Keratinocyte (primary cell): ENCODE measurements at regions not wholly inside any gene's neighbourhood (a gene's known extent, or its start where the extent isn't known, plus 50 kb on each side); places are given as distances from the start of the nearest gene placed in this dataset.

Experiments
- DNase-seq: peaks from one replicate; pipeline ENCODE4 v3.0.0-alpha.2; 2011; ENCODE audit warnings: low read depth, missing footprints, low spot score
- FAIRE-seq: peaks from 2 replicates; lab custom pipeline; 2011; peaks lifted over from hg19 to GRCh38; lab: Jason Lieb, UNC
- H2AFZ ChIP-seq: 2 replicates; pipeline ENCODE4 v1.6.0; 2012; ENCODE audit warnings: low read length, control low read depth, inconsistent platforms; ENCODE audit not compliant: control insufficient read depth
- H3K27ac ChIP-seq: 2 replicates; pipeline ENCODE4 v1.5.1; 2011; ENCODE audit warnings: low read length; ENCODE audit not compliant: control insufficient read depth, insufficient read depth
- H3K27me3 ChIP-seq: 3 replicates; pipeline ENCODE4 v1.6.0; 2011; ENCODE audit warnings: low read length; ENCODE audit not compliant: control insufficient read depth, insufficient read depth; ENCODE audit errors: extremely low read depth
- H3K36me3 ChIP-seq, 2 experiments: 2 replicates in 1 of 2; 3 replicates in 1 of 2; pipeline ENCODE4 v1.5.1; 2011; ENCODE audit warnings: low read length in 2 of 2, mild to moderate bottlenecking in 1 of 2; ENCODE audit not compliant: control insufficient read depth in 2 of 2, insufficient read depth in 2 of 2; ENCODE audit errors: extremely low read depth in 1 of 2
- H3K4me1 ChIP-seq: 3 replicates; pipeline ENCODE4 v1.5.1; 2011; ENCODE audit warnings: low read length; ENCODE audit not compliant: control insufficient read depth, insufficient read depth; ENCODE audit errors: extremely low read depth
- H3K4me2 ChIP-seq: 3 replicates; pipeline ENCODE4 v1.6.0; 2011; ENCODE audit warnings: low read depth, low read length; ENCODE audit not compliant: control insufficient read depth, insufficient read depth; ENCODE audit errors: extremely low read depth
- H3K4me3 ChIP-seq, 3 experiments: fragments of 200-600 bp in 1 of 3; sonication (generic) in 1 of 3; 2 replicates in 2 of 3; 3 replicates in 1 of 3; pipeline ENCODE4 v1.5.1; 2011 to 2016; ENCODE audit warnings: low read length in 3 of 3, mild to moderate bottlenecking in 3 of 3, control low read depth in 2 of 3, inconsistent platforms in 1 of 3, low read depth in 1 of 3, mixed read lengths in 1 of 3, mixed run types in 1 of 3, moderate library complexity in 1 of 3; ENCODE audit not compliant: control insufficient read depth in 2 of 3, insufficient read depth in 2 of 3; ENCODE audit errors: extremely low read depth in 1 of 3
- H3K79me2 ChIP-seq: 2 replicates; pipeline ENCODE4 v1.6.0; 2012; ENCODE audit warnings: low read length; ENCODE audit not compliant: control insufficient read depth, insufficient read depth
- H3K9ac ChIP-seq: 3 replicates; pipeline ENCODE4 v1.6.0; 2011; ENCODE audit warnings: low read length; ENCODE audit not compliant: control insufficient read depth, insufficient read depth; ENCODE audit errors: extremely low read depth
- H3K9me1 ChIP-seq: 3 replicates; pipeline ENCODE4 v1.6.0; 2011; ENCODE audit warnings: low read length; ENCODE audit not compliant: control insufficient read depth, insufficient read depth; ENCODE audit errors: extremely low read depth
- H3K9me3 ChIP-seq: 2 replicates; pipeline ENCODE4 v1.5.1; 2012; ENCODE audit warnings: low read depth, low read length; ENCODE audit not compliant: control insufficient read depth
- H4K20me1 ChIP-seq: 3 replicates; pipeline ENCODE4 v1.6.0; 2011; ENCODE audit warnings: low read length; ENCODE audit not compliant: control insufficient read depth, insufficient read depth; ENCODE audit errors: extremely low read depth
- CTCF ChIP-seq, 3 experiments: IDR thresholded peaks in 1 of 3; conservative IDR thresholded peaks in 1 of 3; optimal IDR thresholded peaks in 1 of 3; 2 replicates in 2 of 3; 3 replicates in 1 of 3; pipeline versions ENCODE3 to v1.5.1; 2011; ENCODE audit warnings: low read length in 3 of 3, mild to moderate bottlenecking in 3 of 3, moderate library complexity in 2 of 3, control low read depth in 1 of 3, inconsistent platforms in 1 of 3; ENCODE audit not compliant: insufficient read depth in 2 of 3; ENCODE audit errors: extremely low read depth in 1 of 3
- EZH2 ChIP-seq: IDR thresholded peaks from one replicate; pipeline ENCODE4 v1.6.1; 2012; ENCODE audit warnings: inconsistent platforms, mild to moderate bottlenecking, low read length, moderate library complexity
- dilution Hi-C: fragments of 300-500 bp; cut with MboI; formaldehyde crosslinking; loops from one replicate; pipeline ENCODE4 v1.7.0; 2020; ENCODE audit warnings: low sequenced_read_pairs; ENCODE audit not compliant: extremely low pct_ligation_motif_present

- no peak for TF ChIP-seq CTCF (optimal IDR thresholded peaks at IDR 0.05 in 1 of 3, IDR thresholded peaks at IDR 0.05 in 1 of 3, conservative IDR thresholded peaks at IDR 0.05 in 1 of 3; ENCODE audit: extremely low read depth in 1 of 3, insufficient read depth in 2 of 3, low read length in 3 of 3)
- TF ChIP-seq EZH2: no peak
- Histone ChIP-seq H3K27me3 (no peaks in the 10 kb centered on the region), H3K27ac (no peak overlapping the region), H3K9me1 (no peaks in the 10 kb centered on the region), H3K9ac (no peak overlapping the region), H3K79me2 (no peaks in the 10 kb centered on the region), H4K20me1 (no peaks in the 10 kb centered on the region), H3K9me3 (no peaks in the 10 kb centered on the region), H3K4me2 (no peak overlapping the region), H3K36me3 (no peaks in the 10 kb centered on the region), H2AFZ (no peak overlapping the region), H3K4me3 (no peak overlapping the region), H3K4me1 (no peaks in the 10 kb centered on the region)
- dilution Hi-C loops: no loop called here
- no peak for FAIRE-seq
- no peak for DNase-seq
Measured at GRCh38 chr1:88111816-88112215, 572.3 kb upstream of the PKN2 start.

GRCh38 chr1:88117597-88117996, 566.5 kb upstream of the PKN2 start:
- H2AFZ ChIP-seq: no peak overlapping the region
- no peak overlapping the region for H3K4me3 ChIP-seq
- no peaks in the 10 kb centered on the region for H3K9me3 ChIP-seq
- DNase-seq (no peak), FAIRE-seq (no peak)
- no peak overlapping the region for H3K4me2 ChIP-seq
- H4K20me1 ChIP-seq: no peaks in the 10 kb centered on the region
- H3K9ac ChIP-seq: no peak overlapping the region
- H3K36me3 ChIP-seq: no peaks in the 10 kb centered on the region
- no peak for TF ChIP-seq EZH2
- TF ChIP-seq CTCF (optimal IDR thresholded peaks at IDR 0.05 in 1 of 3, IDR thresholded peaks at IDR 0.05 in 1 of 3, conservative IDR thresholded peaks at IDR 0.05 in 1 of 3; ENCODE audit: extremely low read depth in 1 of 3, insufficient read depth in 2 of 3, low read length in 3 of 3): no peak
- H3K9me1 ChIP-seq: no peaks in the 10 kb centered on the region
- H3K79me2 ChIP-seq: no peaks in the 10 kb centered on the region
- H3K27ac ChIP-seq: no peak overlapping the region
- no peaks in the 10 kb centered on the region for H3K4me1 ChIP-seq
- H3K27me3 ChIP-seq: no peaks in the 10 kb centered on the region
- dilution Hi-C loops: no loop called here
